ENCODE measurements at regions not wholly inside any gene's neighbourhood (a gene's known extent, or its start where the extent isn't known, plus 50 kb on each side); places are given as distances from the start of the nearest gene placed in this dataset.

- DNase-seq: no peak
- Histone ChIP-seq H3K4me3 (ENCODE audit: insufficient read depth in 1 of 2, low read depth in 1 of 2, low read length in 2 of 2) (no peak overlapping the region), H3K27me3 (ENCODE audit: control insufficient read depth in 1 of 2, insufficient read depth in 1 of 2, low read length in 2 of 2) (no peaks in the 10 kb centered on the region), H3K4me2 (ENCODE audit: low read length, poor library complexity, severe bottlenecking) (no peak overlapping the region), H2BK12ac (ENCODE audit: low read length in 2 of 2) (no peak overlapping the region), H3K79me1 (replicated peaks; ENCODE audit: low read length, poor library complexity, severe bottlenecking) (no peaks in the 10 kb centered on the region), H3K4ac (ENCODE audit: low read depth in 1 of 2, low read length in 2 of 2) (no peak overlapping the region), H3K4me1 (ENCODE audit: control insufficient read depth, insufficient read depth, low read depth, low read length) (no peaks in the 10 kb centered on the region), H4K8ac (ENCODE audit: low read length) (no peak overlapping the region), H3K9ac (ENCODE audit: low read length) (no peak overlapping the region), H3K27ac (ENCODE audit: low read length, poor library complexity, severe bottlenecking) (no peak overlapping the region), H3K9me3 (ENCODE audit: control insufficient read depth, low read length) (peaks cover 33% of the 10 kb centered on the region), H3K14ac (ENCODE audit: low read length in 2 of 2) (no peak overlapping the region), H2BK120ac (ENCODE audit: low read depth, low read length) (no peak overlapping the region), H2AK5ac (ENCODE audit: low read length, severe bottlenecking) (no peak overlapping the region), H2BK5ac (ENCODE audit: low read depth, low read length, poor library complexity, severe bottlenecking) (no peak overlapping the region), H3K23ac (ENCODE audit: low read length in 2 of 2) (no peak overlapping the region), H2BK15ac (ENCODE audit: low read depth, poor library complexity, severe bottlenecking) (no peak overlapping the region), H2AFZ (ENCODE audit: low read depth, low read length) (no peak overlapping the region), H4K91ac (ENCODE audit: low read length) (no peak overlapping the region), H3K18ac (ENCODE audit: low read depth in 1 of 2, low read length in 2 of 2) (no peak overlapping the region), H3K36me3 (ENCODE audit: control insufficient read depth in 1 of 2, insufficient read depth in 2 of 2, low read depth in 1 of 2, low read length in 2 of 2) (no peaks in the 10 kb centered on the region)
- WGBS: 80% methylated on average over 2 of the region's 3 CpGs
Measured at GRCh38 chr5:64040490-64040889, 78.2 kb upstream of the HTR1A start.

DNA sequence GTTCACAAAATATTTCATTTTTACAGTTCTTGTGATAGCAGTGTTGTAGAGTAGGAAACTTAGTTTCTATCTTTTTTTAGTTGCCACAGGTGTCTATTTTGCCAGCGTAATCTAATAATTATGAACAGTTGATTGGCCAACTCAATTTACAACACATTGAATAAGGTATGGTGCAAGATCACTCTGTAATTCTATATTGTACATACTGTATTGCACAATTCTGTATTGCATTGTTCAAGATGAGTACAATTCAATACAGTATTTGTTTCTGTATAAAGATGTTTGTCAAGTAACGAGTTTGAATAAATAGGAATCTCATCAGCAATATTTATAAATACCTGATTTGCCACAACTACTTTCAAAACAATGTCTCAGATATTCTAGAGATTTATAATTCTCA, 64.2 kb upstream of the HTR1A start:
- Histone ChIP-seq H2BK15ac (ENCODE audit: low read depth, poor library complexity, severe bottlenecking) (no peak overlapping the region), H3K4me3 (ENCODE audit: insufficient read depth in 1 of 2, low read depth in 1 of 2, low read length in 2 of 2) (no peak overlapping the region), H2BK120ac (ENCODE audit: low read depth, low read length) (no peak overlapping the region), H2AK5ac (ENCODE audit: low read length, severe bottlenecking) (no peak overlapping the region), H2BK12ac (ENCODE audit: low read length in 2 of 2) (no peak overlapping the region), H3K4ac (ENCODE audit: low read depth in 1 of 2, low read length in 2 of 2) (no peak overlapping the region), H4K8ac (ENCODE audit: low read length) (no peak overlapping the region), H3K9me3 (ENCODE audit: control insufficient read depth, low read length) (no peaks in the 10 kb centered on the region), H2BK5ac (ENCODE audit: low read depth, low read length, poor library complexity, severe bottlenecking) (no peak overlapping the region), H3K4me2 (ENCODE audit: low read length, poor library complexity, severe bottlenecking) (no peak overlapping the region), H3K23ac (ENCODE audit: low read length in 2 of 2) (no peak overlapping the region), H3K27ac (ENCODE audit: low read length, poor library complexity, severe bottlenecking) (no peak overlapping the region), H3K9ac (ENCODE audit: low read length) (no peak overlapping the region), H4K91ac (ENCODE audit: low read length) (no peak overlapping the region), H3K79me1 (replicated peaks; ENCODE audit: low read length, poor library complexity, severe bottlenecking) (no peaks in the 10 kb centered on the region), H3K36me3 (ENCODE audit: control insufficient read depth in 1 of 2, insufficient read depth in 2 of 2, low read depth in 1 of 2, low read length in 2 of 2) (no peaks in the 10 kb centered on the region), H3K27me3 (ENCODE audit: control insufficient read depth in 1 of 2, insufficient read depth in 1 of 2, low read length in 2 of 2) (no peaks in the 10 kb centered on the region), H3K18ac (ENCODE audit: low read depth in 1 of 2, low read length in 2 of 2) (no peak overlapping the region), H3K4me1 (ENCODE audit: control insufficient read depth, insufficient read depth, low read depth, low read length) (no peaks in the 10 kb centered on the region), H3K14ac (ENCODE audit: low read length in 2 of 2) (no peak overlapping the region), H2AFZ (ENCODE audit: low read depth, low read length) (no peak overlapping the region)
- no CpG with 5 or more reads among the region's 2 CpGs for WGBS
- DNase-seq: no peak

DNA sequence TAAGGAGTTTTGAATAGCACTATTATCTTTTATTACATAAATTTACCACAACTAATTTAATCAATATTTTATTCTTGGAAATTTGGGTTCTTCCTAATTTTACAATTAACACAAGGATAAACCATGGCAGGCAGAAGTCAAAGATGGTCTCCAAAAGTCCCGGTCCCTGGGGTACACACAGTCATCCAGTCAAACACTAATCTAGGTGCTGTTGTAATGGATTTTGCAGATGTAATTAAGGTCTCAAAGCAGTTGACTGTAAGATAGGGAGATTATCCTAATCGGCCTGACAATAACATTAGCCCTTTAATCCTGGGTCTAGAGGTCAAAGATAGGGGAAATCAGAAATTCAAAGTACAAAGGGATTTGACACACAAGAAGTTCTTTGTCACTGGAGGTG, 57.5 kb upstream of the HTR1A start:
- no peak overlapping the region for H2BK15ac ChIP-seq (ENCODE audit: low read depth, poor library complexity, severe bottlenecking)
- no peak overlapping the region for H3K23ac ChIP-seq (ENCODE audit: low read length in 2 of 2)
- no peaks in the 10 kb centered on the region for H3K79me1 ChIP-seq (replicated peaks; ENCODE audit: low read length, poor library complexity, severe bottlenecking)
- no peak overlapping the region for H3K4me3 ChIP-seq (ENCODE audit: insufficient read depth in 1 of 2, low read depth in 1 of 2, low read length in 2 of 2)
- H2AK5ac ChIP-seq (ENCODE audit: low read length, severe bottlenecking): no peak overlapping the region
- H2AFZ ChIP-seq (ENCODE audit: low read depth, low read length): no peak overlapping the region
- no peaks in the 10 kb centered on the region for H3K9me3 ChIP-seq (ENCODE audit: control insufficient read depth, low read length)
- no peaks in the 10 kb centered on the region for H3K27me3 ChIP-seq (ENCODE audit: control insufficient read depth in 1 of 2, insufficient read depth in 1 of 2, low read length in 2 of 2)
- H4K91ac ChIP-seq (ENCODE audit: low read length): no peak overlapping the region
- no peak overlapping the region for H2BK5ac ChIP-seq (ENCODE audit: low read depth, low read length, poor library complexity, severe bottlenecking)
- 94% methylated on average over 1 of the region's 2 CpGs for WGBS
- no peak overlapping the region for H3K4me2 ChIP-seq (ENCODE audit: low read length, poor library complexity, severe bottlenecking)
- no peaks in the 10 kb centered on the region for H3K4me1 ChIP-seq (ENCODE audit: control insufficient read depth, insufficient read depth, low read depth, low read length)
- H2BK12ac ChIP-seq (ENCODE audit: low read length in 2 of 2): no peak overlapping the region
- H2BK120ac ChIP-seq (ENCODE audit: low read depth, low read length): no peak overlapping the region
- no peak overlapping the region for H3K27ac ChIP-seq (ENCODE audit: low read length, poor library complexity, severe bottlenecking)
- H4K8ac ChIP-seq (ENCODE audit: low read length): no peak overlapping the region
- H3K36me3 ChIP-seq (ENCODE audit: control insufficient read depth in 1 of 2, insufficient read depth in 2 of 2, low read depth in 1 of 2, low read length in 2 of 2): no peaks in the 10 kb centered on the region
- no peak overlapping the region for H3K9ac ChIP-seq (ENCODE audit: low read length)
- H3K4ac ChIP-seq (ENCODE audit: low read depth in 1 of 2, low read length in 2 of 2): no peak overlapping the region
- DNase-seq: no peak
- no peak overlapping the region for H3K18ac ChIP-seq (ENCODE audit: low read depth in 1 of 2, low read length in 2 of 2)
- no peak overlapping the region for H3K14ac ChIP-seq (ENCODE audit: low read length in 2 of 2)

DNA sequence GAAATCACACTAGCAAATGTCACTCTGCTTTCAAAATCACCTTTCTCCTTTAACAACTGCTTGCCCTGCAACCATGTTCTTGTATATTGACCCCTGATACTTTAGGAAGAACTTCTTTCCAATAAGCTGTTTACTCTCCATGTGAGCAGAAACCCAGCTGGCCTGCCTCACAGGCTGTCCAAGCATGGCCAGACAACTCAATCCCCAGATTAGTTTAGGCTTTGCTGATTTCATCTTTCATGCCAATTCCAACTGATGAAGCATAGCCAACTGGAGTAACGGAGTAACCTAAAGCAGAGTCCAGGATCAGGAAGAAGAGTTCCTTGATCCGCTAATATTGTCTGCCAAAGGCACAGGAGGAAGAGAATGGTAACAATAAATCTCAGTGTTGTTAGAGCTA, 56.7 kb upstream of the HTR1A start:
- WGBS: 86% methylated on average over 2 of the region's 2 CpGs
- DNase-seq: no peak

More for the DNA sequence above, 56.7 kb upstream of the HTR1A start:
- H4K8ac ChIP-seq (ENCODE audit: low read length): no peak overlapping the region
- H2BK15ac ChIP-seq (ENCODE audit: low read depth, poor library complexity, severe bottlenecking): no peak overlapping the region
- no peaks in the 10 kb centered on the region for H3K4me1 ChIP-seq (ENCODE audit: control insufficient read depth, insufficient read depth, low read depth, low read length)
- H3K9ac ChIP-seq (ENCODE audit: low read length): no peak overlapping the region
- H2AFZ ChIP-seq (ENCODE audit: low read depth, low read length): no peak overlapping the region
- H2BK5ac ChIP-seq (ENCODE audit: low read depth, low read length, poor library complexity, severe bottlenecking): no peak overlapping the region
- no peak overlapping the region for H3K23ac ChIP-seq (ENCODE audit: low read length in 2 of 2)
- H3K18ac ChIP-seq (ENCODE audit: low read depth in 1 of 2, low read length in 2 of 2): no peak overlapping the region
- no peak overlapping the region for H3K27ac ChIP-seq (ENCODE audit: low read length, poor library complexity, severe bottlenecking)
- no peak overlapping the region for H3K4me3 ChIP-seq (ENCODE audit: insufficient read depth in 1 of 2, low read depth in 1 of 2, low read length in 2 of 2)
- no peaks in the 10 kb centered on the region for H3K9me3 ChIP-seq (ENCODE audit: control insufficient read depth, low read length)
- no peak overlapping the region for H2AK5ac ChIP-seq (ENCODE audit: low read length, severe bottlenecking)
- H2BK12ac ChIP-seq (ENCODE audit: low read length in 2 of 2): no peak overlapping the region
- H3K14ac ChIP-seq (ENCODE audit: low read length in 2 of 2): no peak overlapping the region
- no peak overlapping the region for H4K91ac ChIP-seq (ENCODE audit: low read length)
- no peak overlapping the region for H3K4me2 ChIP-seq (ENCODE audit: low read length, poor library complexity, severe bottlenecking)
- no peaks in the 10 kb centered on the region for H3K79me1 ChIP-seq (replicated peaks; ENCODE audit: low read length, poor library complexity, severe bottlenecking)
- no peak overlapping the region for H2BK120ac ChIP-seq (ENCODE audit: low read depth, low read length)
- no peak overlapping the region for H3K4ac ChIP-seq (ENCODE audit: low read depth in 1 of 2, low read length in 2 of 2)
- H3K36me3 ChIP-seq (ENCODE audit: control insufficient read depth in 1 of 2, insufficient read depth in 2 of 2, low read depth in 1 of 2, low read length in 2 of 2): no peaks in the 10 kb centered on the region
- no peaks in the 10 kb centered on the region for H3K27me3 ChIP-seq (ENCODE audit: control insufficient read depth in 1 of 2, insufficient read depth in 1 of 2, low read length in 2 of 2)
